D721Med (cell line): ENCODE measurements at regions not wholly inside any gene's neighbourhood (a gene's known extent, or its start where the extent isn't known, plus 50 kb on each side); places are given as distances from the start of the nearest gene placed in this dataset.

Source experiments
- DNase-seq: peaks from one replicate; pipeline ENCODE4 v3.0.0; 2011; ENCODE audit warnings: low spot score; ENCODE audit not compliant: insufficient read length
- FAIRE-seq: peaks from 2 replicates; lab custom pipeline; 2011; peaks lifted over from hg19 to GRCh38; lab: Jason Lieb, UNC
- TF ChIP-seq, protein P1 (sequence below): IDR thresholded peaks from 2 replicates; pipeline ENCODE4 v1.5.1; 2012; ENCODE audit warnings: mild to moderate bottlenecking, control low read depth; ENCODE audit not compliant: insufficient read depth; ENCODE audit errors: missing control alignments

- TF ChIP-seq, protein P1, sequence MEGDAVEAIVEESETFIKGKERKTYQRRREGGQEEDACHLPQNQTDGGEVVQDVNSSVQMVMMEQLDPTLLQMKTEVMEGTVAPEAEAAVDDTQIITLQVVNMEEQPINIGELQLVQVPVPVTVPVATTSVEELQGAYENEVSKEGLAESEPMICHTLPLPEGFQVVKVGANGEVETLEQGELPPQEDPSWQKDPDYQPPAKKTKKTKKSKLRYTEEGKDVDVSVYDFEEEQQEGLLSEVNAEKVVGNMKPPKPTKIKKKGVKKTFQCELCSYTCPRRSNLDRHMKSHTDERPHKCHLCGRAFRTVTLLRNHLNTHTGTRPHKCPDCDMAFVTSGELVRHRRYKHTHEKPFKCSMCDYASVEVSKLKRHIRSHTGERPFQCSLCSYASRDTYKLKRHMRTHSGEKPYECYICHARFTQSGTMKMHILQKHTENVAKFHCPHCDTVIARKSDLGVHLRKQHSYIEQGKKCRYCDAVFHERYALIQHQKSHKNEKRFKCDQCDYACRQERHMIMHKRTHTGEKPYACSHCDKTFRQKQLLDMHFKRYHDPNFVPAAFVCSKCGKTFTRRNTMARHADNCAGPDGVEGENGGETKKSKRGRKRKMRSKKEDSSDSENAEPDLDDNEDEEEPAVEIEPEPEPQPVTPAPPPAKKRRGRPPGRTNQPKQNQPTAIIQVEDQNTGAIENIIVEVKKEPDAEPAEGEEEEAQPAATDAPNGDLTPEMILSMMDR: no peak
- no peak for DNase-seq
- no peak for FAIRE-seq
Observed at GRCh38 chr16:63981639-63982038, 1140.2 kb downstream of the CDH11 start.

DNA sequence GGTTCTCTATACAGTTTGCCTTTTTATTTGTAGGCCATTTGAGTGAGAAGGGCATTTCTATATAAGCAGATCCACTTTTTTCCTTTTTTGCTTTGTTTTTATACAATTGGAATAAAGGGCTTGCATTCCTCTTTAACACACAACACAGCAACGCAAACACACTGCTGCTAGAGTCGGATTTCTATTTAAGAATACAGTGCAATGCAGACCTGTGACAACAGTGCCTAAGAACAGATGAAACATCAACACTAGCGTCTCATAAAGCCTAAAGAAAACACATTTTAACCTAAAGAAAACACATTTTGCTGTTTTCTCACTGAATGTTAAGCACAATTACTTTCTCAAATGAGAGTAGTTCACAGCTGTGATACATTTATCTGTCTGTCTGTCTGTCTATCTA is 1141.1 kb downstream of the CDH11 start:
- TF ChIP-seq, protein P1: no peak
- DNase-seq (no peak), FAIRE-seq (no peak)

DNA sequence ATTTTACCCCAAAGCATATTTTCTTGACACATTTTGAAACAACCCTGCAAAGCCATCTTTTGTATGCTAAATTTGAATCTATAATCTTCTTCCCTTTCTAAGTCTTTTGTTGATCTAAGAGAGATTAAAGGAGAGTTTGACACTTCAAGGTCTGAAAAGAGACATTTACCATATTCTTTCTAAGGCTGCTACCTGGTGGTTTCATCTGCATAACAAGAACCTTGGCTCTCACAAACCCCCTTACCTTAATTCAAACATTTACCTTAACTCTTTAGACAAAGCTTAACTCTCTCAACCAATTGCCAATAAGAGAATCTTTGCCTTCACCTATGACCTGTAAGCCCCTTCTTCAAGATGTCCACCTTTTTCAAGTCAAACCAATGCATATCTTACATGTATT is 1143.6 kb downstream of the CDH11 start:
- TF ChIP-seq, protein P1: no peak
- DNase-seq: no peak
- no peak for FAIRE-seq

GRCh38 chr16:63976345-63976744 is 1145.5 kb downstream of the CDH11 start:
- TF ChIP-seq, protein P1: no peak
- DNase-seq (no peak), FAIRE-seq (no peak)

- FAIRE-seq (no peak), DNase-seq (no peak)
- TF ChIP-seq, protein P1: no peak
Observed at GRCh38 chr16:63975669-63976068, 1146.2 kb downstream of the CDH11 start.

GRCh38 chr16:63967966-63968365 is 1153.9 kb downstream of the CDH11 start:
- TF ChIP-seq, protein P1: no peak
- FAIRE-seq (no peak), DNase-seq (no peak)

DNA sequence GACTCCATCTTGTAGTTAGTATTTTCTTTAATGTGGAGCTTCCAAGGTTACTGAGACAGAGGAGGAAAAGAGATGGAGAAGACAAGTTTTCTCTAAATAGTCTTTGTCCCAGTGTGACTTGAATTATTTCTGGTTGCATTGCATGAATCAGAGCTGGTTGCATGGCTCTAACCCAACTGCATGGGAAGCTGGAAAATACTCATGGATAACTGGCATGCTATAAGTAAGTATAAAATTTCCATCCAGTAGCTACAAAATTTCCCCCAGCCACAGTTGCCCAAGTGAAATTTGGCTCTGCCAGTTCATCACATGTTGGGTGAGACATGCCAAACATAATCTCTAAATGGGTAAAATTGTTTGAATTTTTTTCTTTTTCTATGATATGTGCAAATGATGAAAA is 1161.5 kb downstream of the CDH11 start:
- TF ChIP-seq, protein P1: no peak
- FAIRE-seq (no peak), DNase-seq (no peak)
